Suprapubic skin (tissue), 4 donors: ENCODE measurements at regions not wholly inside any gene's neighbourhood (a gene's known extent, or its start where the extent isn't known, plus 50 kb on each side); places are given as distances from the start of the nearest gene placed in this dataset.

ENCODE experiments used
- DNase-seq, 2 donors: peaks; one replicate each; pipeline ENCODE4 v3.0.0-alpha.2; 2019; ENCODE audit warnings: low spot score in 2 of 2
- H3K27ac ChIP-seq: fragments of 200-600 bp; sonication (generic); one replicate; pipeline ENCODE4 v1.5.1; 2019
- H3K27me3 ChIP-seq: fragments of 200-600 bp; sonication (generic); one replicate; pipeline ENCODE4 v1.5.1; 2019
- H3K36me3 ChIP-seq: fragments of 200-600 bp; sonication (generic); one replicate; pipeline ENCODE4 v1.5.1; 2019
- H3K4me1 ChIP-seq: fragments of 200-600 bp; sonication (generic); one replicate; pipeline ENCODE4 v1.5.1; 2019
- H3K4me3 ChIP-seq: fragments of 200-600 bp; sonication (generic); one replicate; pipeline ENCODE4 v1.5.1; 2019; ENCODE audit warnings: mild to moderate bottlenecking
- H3K9me3 ChIP-seq: fragments of 200-600 bp; sonication (generic); one replicate; pipeline ENCODE4 v1.5.1; 2019
- CTCF ChIP-seq, 2 donors: fragments of 200-600 bp in 1 of 2; fragments of 450-650 bp in 1 of 2; sonication (generic) in 1 of 2; IDR thresholded peaks; one replicate each; pipeline ENCODE4 v1.5.1; 2016 to 2019; ENCODE audit warnings: antibody characterized with exemption in 2 of 2, mild to moderate bottlenecking in 1 of 2, moderate library complexity in 1 of 2
- EP300 ChIP-seq: sonication (generic); formaldehyde crosslinking; IDR thresholded peaks from one replicate; pipeline ENCODE4 v1.6.1; 2017; ENCODE audit warnings: antibody characterized with exemption
- POLR2A ChIP-seq, 2 donors: fragments of 450-650 bp; IDR thresholded peaks; one replicate each; pipeline ENCODE4 v1.6.1; 2017; ENCODE audit warnings: antibody characterized with exemption in 2 of 2, mild to moderate bottlenecking in 2 of 2, moderate library complexity in 2 of 2
- POLR2AphosphoS5 ChIP-seq, 3 donors: sonication (generic); formaldehyde crosslinking; IDR thresholded peaks; one replicate each; pipeline ENCODE4 v1.6.1; 2017; ENCODE audit warnings: antibody characterized with exemption in 3 of 3
- WGBS: methylation state at CpG from one replicate; pipeline ENCODE4 v1.1.5; 2018; 5-methylcytosine and 5-hydroxymethylcytosine counted together

GRCh38 chr20:7275645-7276237 is 508.3 kb downstream of the BMP2 start:
- DNase-seq, result no peak
- H3K9me3 ChIP-seq, result no peaks in the 10 kb centered on the region
- H3K36me3 ChIP-seq, result no peaks in the 10 kb centered on the region
- H3K27me3 ChIP-seq, result no peaks in the 10 kb centered on the region
- no peak overlapping the region for H3K27ac ChIP-seq
- 85% methylated on average over 3 of the region's 3 CpGs for WGBS
- no peak overlapping the region for H3K4me3 ChIP-seq
- TF ChIP-seq POLR2AphosphoS5 (IDR thresholded peaks at IDR 0.05), result no peak
- no peak for TF ChIP-seq POLR2A (IDR thresholded peaks at IDR 0.05)
- TF ChIP-seq CTCF (IDR thresholded peaks at IDR 0.05), result no peak
- TF ChIP-seq EP300, result no peak
- no peaks in the 10 kb centered on the region for H3K4me1 ChIP-seq

GRCh38 chr20:7285918-7286556 is 518.6 kb downstream of the BMP2 start:
- no peaks in the 10 kb centered on the region for H3K9me3 ChIP-seq
- no peaks in the 10 kb centered on the region for H3K36me3 ChIP-seq
- no peak overlapping the region for H3K4me3 ChIP-seq
- WGBS, result 12% methylated on average over 9 of the region's 9 CpGs
- H3K27ac ChIP-seq, result no peak overlapping the region
- H3K27me3 ChIP-seq, result no peaks in the 10 kb centered on the region
- TF ChIP-seq POLR2A (IDR thresholded peaks at IDR 0.05), result no peak
- peak; percentile 29 to 80 for TF ChIP-seq CTCF (IDR thresholded peaks at IDR 0.05)
- peak; percentile 72 to 83 for DNase-seq
- H3K4me1 ChIP-seq, result no peaks in the 10 kb centered on the region

- Histone ChIP-seq H3K4me3 (no peak overlapping the region), H3K9me3 (no peaks in the 10 kb centered on the region), H3K27me3 (no peaks in the 10 kb centered on the region), H3K4me1 (no peaks in the 10 kb centered on the region), H3K36me3 (no peaks in the 10 kb centered on the region), H3K27ac (no peak overlapping the region)
- WGBS, result 69% methylated on average over 2 of the region's 2 CpGs
- no peak for DNase-seq
- TF ChIP-seq POLR2A (IDR thresholded peaks at IDR 0.05) (no peak), POLR2AphosphoS5 (IDR thresholded peaks at IDR 0.05) (no peak), EP300 (no peak), CTCF (IDR thresholded peaks at IDR 0.05) (no peak)
These were observed 523.9 kb downstream of the BMP2 start for GRCh38 chr20:7291323-7291943.

- no peaks in the 10 kb centered on the region for H3K9me3 ChIP-seq
- no peaks in the 10 kb centered on the region for H3K4me1 ChIP-seq
- TF ChIP-seq EP300 (no peak), POLR2AphosphoS5 (IDR thresholded peaks at IDR 0.05) (no peak)
- no peak for DNase-seq
- no peak overlapping the region for H3K4me3 ChIP-seq
- H3K27me3 ChIP-seq, result no peaks in the 10 kb centered on the region
- no peaks in the 10 kb centered on the region for H3K36me3 ChIP-seq
- H3K27ac ChIP-seq, result no peak overlapping the region
These were observed 524.5 kb downstream of the BMP2 start for GRCh38 chr20:7291946-7292345.

GRCh38 chr20:7294816-7295360 is 527.4 kb downstream of the BMP2 start:
- no peaks in the 10 kb centered on the region for H3K4me1 ChIP-seq
- no peak for DNase-seq
- no peaks in the 10 kb centered on the region for H3K36me3 ChIP-seq
- no peak for TF ChIP-seq CTCF (IDR thresholded peaks at IDR 0.05)
- TF ChIP-seq POLR2A (IDR thresholded peaks at IDR 0.05), result no peak
- TF ChIP-seq EP300, result no peak
- TF ChIP-seq POLR2AphosphoS5 (IDR thresholded peaks at IDR 0.05), result no peak
- no peak overlapping the region for H3K27ac ChIP-seq
- H3K4me3 ChIP-seq, result no peak overlapping the region
- no peaks in the 10 kb centered on the region for H3K9me3 ChIP-seq
- H3K27me3 ChIP-seq, result no peaks in the 10 kb centered on the region
- 90% methylated on average over 6 of the region's 6 CpGs for WGBS
